WTC11 (cell line): ENCODE measurements at regions not wholly inside any gene's neighbourhood (a gene's known extent, or its start where the extent isn't known, plus 50 kb on each side); places are given as distances from the start of the nearest gene placed in this dataset.
"Not testable (repeated sequence)": the region's sequence is repeated elsewhere in the genome, so short reads cannot be mapped to it uniquely, and the experiment has no call there.

Experiments used
- CBFB ChIP-seq: sonication (generic); formaldehyde crosslinking; IDR thresholded peaks from 2 replicates; pipeline ENCODE4 v1.8.1; 2022; ENCODE audit warnings: mild to moderate bottlenecking, low read depth, missing genetic modification reagents
- GTF2I ChIP-seq: fragments of 250-450 bp; sonication (Bioruptor Pico); conservative IDR thresholded peaks from 2 replicates; pipeline ENCODE4 v1.4.0; 2021; ENCODE audit warnings: mild to moderate bottlenecking
- KAT7 ChIP-seq: sonication (generic); formaldehyde crosslinking; IDR thresholded peaks from 2 replicates; pipeline ENCODE4 v1.8.1; 2023; ENCODE audit warnings: missing genetic modification reagents, mild to moderate bottlenecking, borderline replicate concordance
- RELA ChIP-seq: sonication (generic); formaldehyde crosslinking; IDR thresholded peaks from 2 replicates; pipeline ENCODE4 v1.8.1; 2022; ENCODE audit warnings: missing genetic modification reagents, mild to moderate bottlenecking, borderline replicate concordance
- SMAD4 ChIP-seq: sonication (generic); formaldehyde crosslinking; IDR thresholded peaks from 2 replicates; pipeline ENCODE4 v1.8.0; 2022; ENCODE audit warnings: mild to moderate bottlenecking, missing genetic modification reagents
- TCF7 ChIP-seq: sonication (generic); formaldehyde crosslinking; IDR thresholded peaks from 2 replicates; pipeline ENCODE4 v1.8.0; 2022; ENCODE audit warnings: mild to moderate bottlenecking, low read depth, missing genetic modification reagents, moderate library complexity
- TEAD1 ChIP-seq: sonication (generic); formaldehyde crosslinking; IDR thresholded peaks from 2 replicates; pipeline ENCODE4 v1.8.0; 2022; ENCODE audit warnings: mild to moderate bottlenecking, missing genetic modification reagents
- ZNF121 ChIP-seq: sonication (generic); formaldehyde crosslinking; IDR thresholded peaks from 2 replicates; pipeline ENCODE4 v1.8.0; 2023; ENCODE audit warnings: missing genetic modification reagents
- TF ChIP-seq, protein P1 (sequence below): fragments of 200-600 bp; IDR thresholded peaks from 2 replicates; pipeline ENCODE4 v1.8.0; 2022; ENCODE audit warnings: antibody characterized with exemption
- TF ChIP-seq, protein P2 (sequence below): sonication (generic); formaldehyde crosslinking; conservative IDR thresholded peaks from 2 replicates; pipeline ENCODE4 v1.8.1; 2022; ENCODE audit warnings: mild to moderate bottlenecking, missing genetic modification reagents
- TF ChIP-seq, protein P3 (sequence below): sonication (generic); formaldehyde crosslinking; IDR thresholded peaks from 2 replicates; pipeline ENCODE4 v1.8.1; 2023; ENCODE audit warnings: mild to moderate bottlenecking, missing genetic modification reagents, moderate library complexity
- TF ChIP-seq, protein P4 (sequence below): sonication (generic); formaldehyde crosslinking; IDR thresholded peaks from 2 replicates; pipeline ENCODE4 v1.8.1; 2022; ENCODE audit warnings: mild to moderate bottlenecking, missing genetic modification reagents, moderate library complexity, borderline replicate concordance

DNA sequence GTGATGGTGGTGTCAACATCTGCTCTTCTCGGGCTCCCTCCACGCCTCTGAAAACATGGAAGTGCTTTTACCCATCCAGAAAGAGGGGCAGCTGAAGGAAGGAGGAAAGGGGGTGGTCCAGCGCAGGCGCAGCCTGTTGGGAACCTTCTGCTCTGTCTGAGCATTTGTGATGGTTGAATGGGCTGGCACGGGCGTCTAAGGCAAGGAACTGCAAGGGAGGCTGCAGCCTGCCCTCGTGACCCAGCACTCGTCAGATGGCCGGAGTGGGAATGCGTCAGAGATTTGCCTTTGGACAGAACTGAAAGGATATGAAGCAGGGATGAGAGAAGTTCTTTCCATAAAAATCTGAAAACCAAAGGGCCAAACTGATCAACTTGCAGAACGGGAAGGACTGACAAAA is 62.3 kb upstream of the PLGLB2 start:
- not testable (repeated sequence) for TF ChIP-seq KAT7 (CRISPR knock-in tag); ZNF121 (CRISPR knock-in tag); TEAD1 (CRISPR knock-in tag); SMAD4 (CRISPR knock-in tag); TCF7 (CRISPR knock-in tag); GTF2I; CBFB (CRISPR knock-in tag); RELA (CRISPR knock-in tag)
- TF ChIP-seq, protein P1, sequence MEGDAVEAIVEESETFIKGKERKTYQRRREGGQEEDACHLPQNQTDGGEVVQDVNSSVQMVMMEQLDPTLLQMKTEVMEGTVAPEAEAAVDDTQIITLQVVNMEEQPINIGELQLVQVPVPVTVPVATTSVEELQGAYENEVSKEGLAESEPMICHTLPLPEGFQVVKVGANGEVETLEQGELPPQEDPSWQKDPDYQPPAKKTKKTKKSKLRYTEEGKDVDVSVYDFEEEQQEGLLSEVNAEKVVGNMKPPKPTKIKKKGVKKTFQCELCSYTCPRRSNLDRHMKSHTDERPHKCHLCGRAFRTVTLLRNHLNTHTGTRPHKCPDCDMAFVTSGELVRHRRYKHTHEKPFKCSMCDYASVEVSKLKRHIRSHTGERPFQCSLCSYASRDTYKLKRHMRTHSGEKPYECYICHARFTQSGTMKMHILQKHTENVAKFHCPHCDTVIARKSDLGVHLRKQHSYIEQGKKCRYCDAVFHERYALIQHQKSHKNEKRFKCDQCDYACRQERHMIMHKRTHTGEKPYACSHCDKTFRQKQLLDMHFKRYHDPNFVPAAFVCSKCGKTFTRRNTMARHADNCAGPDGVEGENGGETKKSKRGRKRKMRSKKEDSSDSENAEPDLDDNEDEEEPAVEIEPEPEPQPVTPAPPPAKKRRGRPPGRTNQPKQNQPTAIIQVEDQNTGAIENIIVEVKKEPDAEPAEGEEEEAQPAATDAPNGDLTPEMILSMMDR, result not testable (repeated sequence)
- TF ChIP-seq, protein P2, sequence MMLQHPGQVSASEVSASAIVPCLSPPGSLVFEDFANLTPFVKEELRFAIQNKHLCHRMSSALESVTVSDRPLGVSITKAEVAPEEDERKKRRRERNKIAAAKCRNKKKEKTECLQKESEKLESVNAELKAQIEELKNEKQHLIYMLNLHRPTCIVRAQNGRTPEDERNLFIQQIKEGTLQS (CRISPR knock-in tag), result not testable (repeated sequence)
- TF ChIP-seq, protein P3, sequence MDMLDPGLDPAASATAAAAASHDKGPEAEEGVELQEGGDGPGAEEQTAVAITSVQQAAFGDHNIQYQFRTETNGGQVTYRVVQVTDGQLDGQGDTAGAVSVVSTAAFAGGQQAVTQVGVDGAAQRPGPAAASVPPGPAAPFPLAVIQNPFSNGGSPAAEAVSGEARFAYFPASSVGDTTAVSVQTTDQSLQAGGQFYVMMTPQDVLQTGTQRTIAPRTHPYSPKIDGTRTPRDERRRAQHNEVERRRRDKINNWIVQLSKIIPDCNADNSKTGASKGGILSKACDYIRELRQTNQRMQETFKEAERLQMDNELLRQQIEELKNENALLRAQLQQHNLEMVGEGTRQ (CRISPR knock-in tag), result not testable (repeated sequence)
- TF ChIP-seq, protein P4, sequence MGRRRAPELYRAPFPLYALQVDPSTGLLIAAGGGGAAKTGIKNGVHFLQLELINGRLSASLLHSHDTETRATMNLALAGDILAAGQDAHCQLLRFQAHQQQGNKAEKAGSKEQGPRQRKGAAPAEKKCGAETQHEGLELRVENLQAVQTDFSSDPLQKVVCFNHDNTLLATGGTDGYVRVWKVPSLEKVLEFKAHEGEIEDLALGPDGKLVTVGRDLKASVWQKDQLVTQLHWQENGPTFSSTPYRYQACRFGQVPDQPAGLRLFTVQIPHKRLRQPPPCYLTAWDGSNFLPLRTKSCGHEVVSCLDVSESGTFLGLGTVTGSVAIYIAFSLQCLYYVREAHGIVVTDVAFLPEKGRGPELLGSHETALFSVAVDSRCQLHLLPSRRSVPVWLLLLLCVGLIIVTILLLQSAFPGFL (CRISPR knock-in tag), result not testable (repeated sequence)
